CD8-positive, alpha-beta memory T cell (primary cell): ENCODE measurements at regions not wholly inside any gene's neighbourhood (a gene's known extent, or its start where the extent isn't known, plus 50 kb on each side); places are given as distances from the start of the nearest gene placed in this dataset.
"Not testable (repeated sequence)": the region's sequence is repeated elsewhere in the genome, so short reads cannot be mapped to it uniquely, and the experiment has no call there.

Source experiments
- CTCF ChIA-PET: fragments of 350-600 bp; sonication (Branson Sonifier 250); formaldehyde crosslinking; loops from one replicate; lab custom pipeline; 2021; ENCODE audit warnings: antibody characterized with exemption; lab: Charles Lee
- POLR2A ChIA-PET: fragments of 350-600 bp; sonication (Branson Sonifier 250); formaldehyde crosslinking; loops from one replicate; lab custom pipeline; 2021; ENCODE audit warnings: antibody characterized with exemption; lab: Charles Lee
- DNase-seq, 5 donors: peaks; one replicate each; pipeline versions ENCODE4 v3.0.0 to v3.0.0-alpha.2; 2020 to 2022; ENCODE audit warnings: mixed read lengths in 1 of 5
- H3K27ac ChIP-seq: one replicate; pipeline ENCODE4 v1.7.0; 2013; ENCODE audit warnings: low read depth, mild to moderate bottlenecking, low read length, moderate library complexity
- H3K27me3 ChIP-seq: 2 replicates; pipeline ENCODE4 v1.7.0; 2013; ENCODE audit warnings: low read length, mild to moderate bottlenecking; ENCODE audit not compliant: insufficient read depth, poor library complexity, severe bottlenecking
- H3K36me3 ChIP-seq: 2 replicates; pipeline ENCODE4 v1.7.0; 2013; ENCODE audit warnings: mild to moderate bottlenecking, low read length, moderate library complexity; ENCODE audit not compliant: insufficient read depth
- H3K4me1 ChIP-seq: 2 replicates; pipeline ENCODE4 v1.7.0; 2013; ENCODE audit warnings: mild to moderate bottlenecking, low read length, moderate library complexity; ENCODE audit not compliant: insufficient read depth
- H3K4me3 ChIP-seq: 2 replicates; pipeline ENCODE4 v1.7.0; 2013; ENCODE audit warnings: mild to moderate bottlenecking, low read length
- H3K9me3 ChIP-seq: 2 replicates; pipeline ENCODE4 v1.7.0; 2013; ENCODE audit warnings: mild to moderate bottlenecking, low read length
- H3K27ac Mint-ChIP-seq, 8 donors: one replicate each; pipeline ENCODE4 v1.8.0; 2020 to 2021; ENCODE audit warnings: mixed read lengths in 8 of 8, mild to moderate bottlenecking in 6 of 8, inconsistent platforms in 3 of 8, moderate library complexity in 3 of 8
- H3K27me3 Mint-ChIP-seq, 2 donors: one replicate each; pipeline ENCODE4 v1.8.0; 2020 to 2021; ENCODE audit warnings: mixed read lengths in 2 of 2, mild to moderate bottlenecking in 1 of 2, moderate library complexity in 1 of 2
- H3K36me3 Mint-ChIP-seq, 3 donors: one replicate each; pipeline ENCODE4 v1.8.0; 2020 to 2021; ENCODE audit warnings: mixed read lengths in 3 of 3, inconsistent platforms in 1 of 3, mild to moderate bottlenecking in 1 of 3
- H3K4me1 Mint-ChIP-seq, 3 donors: one replicate each; pipeline ENCODE4 v1.8.0; 2020 to 2021; ENCODE audit warnings: mixed read lengths in 3 of 3, inconsistent platforms in 1 of 3, mild to moderate bottlenecking in 1 of 3
- H3K4me3 Mint-ChIP-seq, 7 donors: one replicate each; pipeline ENCODE4 v1.8.0; 2020 to 2021; ENCODE audit warnings: mixed read lengths in 7 of 7, mild to moderate bottlenecking in 6 of 7, moderate library complexity in 4 of 7, inconsistent platforms in 2 of 7
- H3K9me3 Mint-ChIP-seq, 5 donors: one replicate each; pipeline ENCODE4 v1.8.0; 2020 to 2022; ENCODE audit warnings: mixed read lengths in 5 of 5, mild to moderate bottlenecking in 3 of 5, moderate library complexity in 2 of 5, inconsistent platforms in 1 of 5

GRCh38 chr13:33572322-33572721, 245.6 kb upstream of the RFC3 start:
- POLR2A ChIA-PET, H3K9me3 Mint-ChIP-seq, H3K4me1 Mint-ChIP-seq, H3K4me1 ChIP-seq, H3K27ac Mint-ChIP-seq, H3K9me3 ChIP-seq, H3K36me3 Mint-ChIP-seq, H3K27ac ChIP-seq, H3K27me3 Mint-ChIP-seq, DNase-seq, H3K36me3 ChIP-seq, H3K27me3 ChIP-seq, H3K4me3 ChIP-seq, CTCF ChIA-PET, H3K4me3 Mint-ChIP-seq: not testable (repeated sequence)

GRCh38 chr13:33575378-33575777, 242.6 kb upstream of the RFC3 start:
- Histone ChIP-seq H3K27ac (no peak overlapping the region), H3K9me3 (no peaks in the 10 kb centered on the region), H3K36me3 (no peaks in the 10 kb centered on the region), H3K27me3 (no peaks in the 10 kb centered on the region), H3K4me1 (no peaks in the 10 kb centered on the region), H3K4me3 (no peak overlapping the region)
- H3K9me3 Mint-ChIP-seq = peaks cover 0 to 2% (median 0%) of the 10 kb centered on the region in 5 donors
- peaks cover 0 to 4% (median 0%) of the 10 kb centered on the region in 3 donors for H3K4me1 Mint-ChIP-seq
- H3K36me3 Mint-ChIP-seq = peaks cover 0 to 3% (median 0%) of the 10 kb centered on the region in 3 donors
- ChIA-PET POLR2A (no interaction called here), CTCF (no interaction called here)
- H3K27ac Mint-ChIP-seq = no peak overlapping the region
- H3K4me3 Mint-ChIP-seq = no peak overlapping the region
- DNase-seq = no peak
- H3K27me3 Mint-ChIP-seq = peaks cover 10 to 26% of the 10 kb centered on the region in 2 donors

GRCh38 chr13:33577007-33577406, 240.9 kb upstream of the RFC3 start:
- H3K27ac Mint-ChIP-seq = no peak overlapping the region
- H3K27ac ChIP-seq = no peak overlapping the region
- no peak overlapping the region for H3K4me3 Mint-ChIP-seq
- H3K36me3 ChIP-seq = no peaks in the 10 kb centered on the region
- peaks cover 10 to 26% of the 10 kb centered on the region in 2 donors for H3K27me3 Mint-ChIP-seq
- no peak for DNase-seq
- peaks cover 0 to 3% (median 0%) of the 10 kb centered on the region in 3 donors for H3K36me3 Mint-ChIP-seq
- ChIA-PET POLR2A (no interaction called here), CTCF (no interaction called here)
- no peaks in the 10 kb centered on the region for H3K4me1 ChIP-seq
- H3K27me3 ChIP-seq = no peaks in the 10 kb centered on the region
- no peak overlapping the region for H3K4me3 ChIP-seq
- peaks cover 0 to 4% (median 0%) of the 10 kb centered on the region in 3 donors for H3K4me1 Mint-ChIP-seq
- no peaks in the 10 kb centered on the region for H3K9me3 ChIP-seq
- H3K9me3 Mint-ChIP-seq = no peaks in the 10 kb centered on the region

GRCh38 chr13:33578786-33579185, 239.2 kb upstream of the RFC3 start:
- DNase-seq = no peak
- Mint-ChIP-seq H3K4me1 (no peaks in the 10 kb centered on the region), H3K27ac (no peak overlapping the region), H3K4me3 (no peak overlapping the region), H3K9me3 (no peaks in the 10 kb centered on the region), H3K27me3 (peaks cover 12 to 26% of the 10 kb centered on the region in 2 donors), H3K36me3 (peaks cover 0 to 2% (median 0%) of the 10 kb centered on the region in 3 donors)
- H3K4me3 ChIP-seq = no peak overlapping the region
- POLR2A ChIA-PET = no interaction called here
- no peaks in the 10 kb centered on the region for H3K36me3 ChIP-seq
- CTCF ChIA-PET = no interaction called here
- H3K27me3 ChIP-seq = no peaks in the 10 kb centered on the region
- no peaks in the 10 kb centered on the region for H3K9me3 ChIP-seq
- no peak overlapping the region for H3K27ac ChIP-seq
- no peaks in the 10 kb centered on the region for H3K4me1 ChIP-seq

- H3K36me3 ChIP-seq = no peaks in the 10 kb centered on the region
- no peak overlapping the region for H3K27ac Mint-ChIP-seq
- no peak overlapping the region for H3K27ac ChIP-seq
- peaks cover 12 to 21% of the 10 kb centered on the region in 2 donors for H3K27me3 Mint-ChIP-seq
- H3K4me1 Mint-ChIP-seq = no peaks in the 10 kb centered on the region
- peaks cover 0 to 2% (median 0%) of the 10 kb centered on the region in 3 donors for H3K36me3 Mint-ChIP-seq
- peaks cover 0 to 3% (median 0%) of the 10 kb centered on the region in 5 donors for H3K9me3 Mint-ChIP-seq
- DNase-seq = no peak
- H3K4me3 Mint-ChIP-seq = no peak overlapping the region
- CTCF ChIA-PET = no interaction called here
- no peak overlapping the region for H3K4me3 ChIP-seq
- H3K9me3 ChIP-seq = no peaks in the 10 kb centered on the region
- POLR2A ChIA-PET = no interaction called here
- H3K4me1 ChIP-seq = no peaks in the 10 kb centered on the region
- H3K27me3 ChIP-seq = no peaks in the 10 kb centered on the region
These were observed 235.8 kb upstream of the RFC3 start for GRCh38 chr13:33582121-33582520.

- Mint-ChIP-seq H3K27me3 (peaks cover 9 to 10% of the 10 kb centered on the region in 2 donors), H3K36me3 (no peaks in the 10 kb centered on the region), H3K27ac (no peak overlapping the region), H3K9me3 (peaks cover 0 to 3% (median 0%) of the 10 kb centered on the region in 5 donors), H3K4me1 (no peaks in the 10 kb centered on the region), H3K4me3 (no peak overlapping the region)
- DNase-seq = no peak
- no peak overlapping the region for H3K27ac ChIP-seq
- no peaks in the 10 kb centered on the region for H3K27me3 ChIP-seq
- H3K36me3 ChIP-seq = no peaks in the 10 kb centered on the region
- H3K9me3 ChIP-seq = no peaks in the 10 kb centered on the region
- POLR2A ChIA-PET = interaction anchor here (0.7 kb wide), 1 partner anchor 1287 kb away, joined by 3 read pairs; no protein-coding TSS in a partner anchor
- H3K4me1 ChIP-seq = no peaks in the 10 kb centered on the region
- no peak overlapping the region for H3K4me3 ChIP-seq
- CTCF ChIA-PET = no interaction called here
These were observed 234.6 kb upstream of the RFC3 start for GRCh38 chr13:33583398-33583797.

GRCh38 chr13:33590936-33591335, 227.0 kb upstream of the RFC3 start:
- H3K36me3 ChIP-seq = no peaks in the 10 kb centered on the region
- Mint-ChIP-seq H3K27me3 (no peaks in the 10 kb centered on the region), H3K27ac (no peak overlapping the region), H3K4me3 (no peak overlapping the region), H3K36me3 (peaks cover 0 to 4% (median 0%) of the 10 kb centered on the region in 3 donors), H3K9me3 (no peaks in the 10 kb centered on the region), H3K4me1 (no peaks in the 10 kb centered on the region)
- no peak for DNase-seq
- POLR2A ChIA-PET = no interaction called here
- no peaks in the 10 kb centered on the region for H3K4me1 ChIP-seq
- no peak overlapping the region for H3K4me3 ChIP-seq
- H3K9me3 ChIP-seq = no peaks in the 10 kb centered on the region
- H3K27me3 ChIP-seq = no peaks in the 10 kb centered on the region
- H3K27ac ChIP-seq = no peak overlapping the region
- CTCF ChIA-PET = no interaction called here

GRCh38 chr13:33606692-33607091, 211.3 kb upstream of the RFC3 start:
- Mint-ChIP-seq H3K9me3 (peaks cover 0 to 10% (median 0%) of the 10 kb centered on the region in 5 donors), H3K4me1 (peaks cover 15 to 18% (median 18%) of the 10 kb centered on the region in 3 donors), H3K27me3 (peaks cover 2 to 4% of the 10 kb centered on the region in 2 donors), H3K36me3 (peaks cover 0 to 3% (median 2%) of the 10 kb centered on the region in 3 donors), H3K4me3 (no peak overlapping the region), H3K27ac (no peak overlapping the region)
- no peak overlapping the region for H3K4me3 ChIP-seq
- DNase-seq = no peak
- no peaks in the 10 kb centered on the region for H3K27me3 ChIP-seq
- no peak overlapping the region for H3K27ac ChIP-seq
- H3K4me1 ChIP-seq = peaks cover 7% of the 10 kb centered on the region
- ChIA-PET POLR2A (no interaction called here), CTCF (no interaction called here)
- no peaks in the 10 kb centered on the region for H3K9me3 ChIP-seq
- H3K36me3 ChIP-seq = no peaks in the 10 kb centered on the region
